HEK293 (cell line): ENCODE measurements at regions not wholly inside any gene's neighbourhood (a gene's known extent, or its start where the extent isn't known, plus 50 kb on each side); places are given as distances from the start of the nearest gene placed in this dataset.

Experiments used
- KLF7 ChIP-seq: fragments of 450-650 bp; formaldehyde crosslinking; IDR thresholded peaks from 2 replicates; pipeline ENCODE4 v1.5.1; 2016; ENCODE audit warnings: missing biosample characterization, missing genetic modification characterization, borderline replicate concordance
- ZBTB20 ChIP-seq: fragments of 450-650 bp; formaldehyde crosslinking; IDR thresholded peaks from 2 replicates; pipeline ENCODE4 v1.5.1; 2016; ENCODE audit warnings: missing biosample characterization, missing genetic modification characterization
- TF ChIP-seq, protein P1 (sequence below): fragments of 450-650 bp; formaldehyde crosslinking; IDR thresholded peaks from 2 replicates; pipeline ENCODE4 v1.5.1; 2016; ENCODE audit warnings: missing biosample characterization, missing genetic modification characterization
- TF ChIP-seq, protein P2 (sequence below): fragments of 450-650 bp; formaldehyde crosslinking; IDR thresholded peaks from 2 replicates; pipeline ENCODE4 v1.5.1; 2016; ENCODE audit warnings: missing biosample characterization, missing genetic modification characterization
- TF ChIP-seq, protein P3 (sequence below): fragments of 450-650 bp; formaldehyde crosslinking; IDR thresholded peaks from 2 replicates; pipeline ENCODE4 v1.5.1; 2016; ENCODE audit warnings: missing biosample characterization, missing genetic modification characterization

DNA sequence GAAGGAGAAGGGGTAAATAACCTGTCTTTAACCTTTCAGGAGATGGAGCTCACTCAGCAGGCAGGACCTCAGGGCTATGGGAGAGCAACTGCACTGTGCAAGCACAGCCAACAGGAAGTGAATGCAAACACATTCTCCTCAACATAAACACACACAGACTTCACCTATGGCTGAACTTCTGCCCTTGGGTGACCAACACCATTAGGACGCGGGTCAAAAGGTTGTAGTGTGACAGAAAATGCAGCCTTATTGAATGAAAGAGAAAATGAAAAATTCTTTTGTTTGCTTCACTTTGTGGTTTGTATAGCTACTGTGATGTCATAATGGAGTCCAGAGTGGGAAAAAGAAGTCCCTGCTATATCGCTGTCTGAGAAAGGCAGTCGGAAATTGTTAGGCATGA lies 323.0 kb downstream of the NDFIP2 start:
- TF ChIP-seq, protein P1, sequence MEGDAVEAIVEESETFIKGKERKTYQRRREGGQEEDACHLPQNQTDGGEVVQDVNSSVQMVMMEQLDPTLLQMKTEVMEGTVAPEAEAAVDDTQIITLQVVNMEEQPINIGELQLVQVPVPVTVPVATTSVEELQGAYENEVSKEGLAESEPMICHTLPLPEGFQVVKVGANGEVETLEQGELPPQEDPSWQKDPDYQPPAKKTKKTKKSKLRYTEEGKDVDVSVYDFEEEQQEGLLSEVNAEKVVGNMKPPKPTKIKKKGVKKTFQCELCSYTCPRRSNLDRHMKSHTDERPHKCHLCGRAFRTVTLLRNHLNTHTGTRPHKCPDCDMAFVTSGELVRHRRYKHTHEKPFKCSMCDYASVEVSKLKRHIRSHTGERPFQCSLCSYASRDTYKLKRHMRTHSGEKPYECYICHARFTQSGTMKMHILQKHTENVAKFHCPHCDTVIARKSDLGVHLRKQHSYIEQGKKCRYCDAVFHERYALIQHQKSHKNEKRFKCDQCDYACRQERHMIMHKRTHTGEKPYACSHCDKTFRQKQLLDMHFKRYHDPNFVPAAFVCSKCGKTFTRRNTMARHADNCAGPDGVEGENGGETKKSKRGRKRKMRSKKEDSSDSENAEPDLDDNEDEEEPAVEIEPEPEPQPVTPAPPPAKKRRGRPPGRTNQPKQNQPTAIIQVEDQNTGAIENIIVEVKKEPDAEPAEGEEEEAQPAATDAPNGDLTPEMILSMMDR (tag by site-specific recombination): no peak
- TF ChIP-seq ZBTB20 (tag by site-specific recombination): no peak
- TF ChIP-seq, protein P2, sequence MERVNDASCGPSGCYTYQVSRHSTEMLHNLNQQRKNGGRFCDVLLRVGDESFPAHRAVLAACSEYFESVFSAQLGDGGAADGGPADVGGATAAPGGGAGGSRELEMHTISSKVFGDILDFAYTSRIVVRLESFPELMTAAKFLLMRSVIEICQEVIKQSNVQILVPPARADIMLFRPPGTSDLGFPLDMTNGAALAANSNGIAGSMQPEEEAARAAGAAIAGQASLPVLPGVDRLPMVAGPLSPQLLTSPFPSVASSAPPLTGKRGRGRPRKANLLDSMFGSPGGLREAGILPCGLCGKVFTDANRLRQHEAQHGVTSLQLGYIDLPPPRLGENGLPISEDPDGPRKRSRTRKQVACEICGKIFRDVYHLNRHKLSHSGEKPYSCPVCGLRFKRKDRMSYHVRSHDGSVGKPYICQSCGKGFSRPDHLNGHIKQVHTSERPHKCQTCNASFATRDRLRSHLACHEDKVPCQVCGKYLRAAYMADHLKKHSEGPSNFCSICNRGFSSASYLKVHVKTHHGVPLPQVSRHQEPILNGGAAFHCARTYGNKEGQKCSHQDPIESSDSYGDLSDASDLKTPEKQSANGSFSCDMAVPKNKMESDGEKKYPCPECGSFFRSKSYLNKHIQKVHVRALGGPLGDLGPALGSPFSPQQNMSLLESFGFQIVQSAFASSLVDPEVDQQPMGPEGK: no peak
- no peak for TF ChIP-seq KLF7
- TF ChIP-seq, protein P3, sequence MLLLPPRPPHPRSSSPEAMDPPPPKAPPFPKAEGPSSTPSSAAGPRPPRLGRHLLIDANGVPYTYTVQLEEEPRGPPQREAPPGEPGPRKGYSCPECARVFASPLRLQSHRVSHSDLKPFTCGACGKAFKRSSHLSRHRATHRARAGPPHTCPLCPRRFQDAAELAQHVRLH (tag by site-specific recombination): no peak
